Neural cell (in vitro differentiated cells): ENCODE measurements at regions not wholly inside any gene's neighbourhood (a gene's known extent, or its start where the extent isn't known, plus 50 kb on each side); places are given as distances from the start of the nearest gene placed in this dataset.

Experiments
- CTCF ChIP-seq: fragments of 450-650 bp; IDR thresholded peaks from 2 replicates; pipeline ENCODE4 v1.5.1; 2014; ENCODE audit warnings: antibody characterized with exemption, mild to moderate bottlenecking, moderate library complexity; ENCODE audit not compliant: poor library complexity, severe bottlenecking
- POLR2AphosphoS5 ChIP-seq: IDR thresholded peaks from 2 replicates; pipeline ENCODE4 v1.6.1; 2012

- no peak for TF ChIP-seq POLR2AphosphoS5
- TF ChIP-seq CTCF: no peak
Measured at GRCh38 chr1:194776657-194777056, 1590.2 kb upstream of the B3GALT2 start.
